B cell (primary cell): ENCODE measurements at regions not wholly inside any gene's neighbourhood (a gene's known extent, or its start where the extent isn't known, plus 50 kb on each side); places are given as distances from the start of the nearest gene placed in this dataset.

Experiments
- ATAC-seq: fragments of 200-7000 bp; cut with Tn5 transposase; one replicate; pipeline ENCODE4 v1.10.0; 2021; ENCODE audit warnings: low read depth, mild to moderate bottlenecking, moderate number of reproducible peaks, moderate library complexity
- CTCF ChIA-PET: fragments of 350-600 bp; sonication (Branson Sonifier 250); formaldehyde crosslinking; loops from one replicate; lab custom pipeline; 2021; ENCODE audit warnings: antibody characterized with exemption, inconsistent platforms; lab: Charles Lee
- POLR2A ChIA-PET: fragments of 350-600 bp; sonication (Branson Sonifier 250); formaldehyde crosslinking; loops from one replicate; lab custom pipeline; 2021; ENCODE audit warnings: antibody characterized with exemption; lab: Charles Lee
- DNase-seq: peaks from one replicate; pipeline ENCODE4 v3.0.0; 2013
- H2AFZ ChIP-seq: 2 replicates; pipeline ENCODE4 v1.6.1; 2012; ENCODE audit warnings: mild to moderate bottlenecking, low read depth, low read length; ENCODE audit not compliant: insufficient read depth, poor library complexity, severe bottlenecking
- H3K27ac ChIP-seq, 2 donors: 1 replicate in 1 of 2; 2 replicates in 1 of 2; pipeline ENCODE4 v1.5.1; 2012 to 2013; ENCODE audit warnings: low read length in 2 of 2, mild to moderate bottlenecking in 2 of 2, moderate library complexity in 1 of 2
- H3K27me3 ChIP-seq, 4 experiments: fragments of 200-600 bp in 1 of 4; sonication (generic) in 1 of 4; replicated peaks in 1 of 4; 1 replicate in 2 of 4; 2 replicates in 2 of 4; pipeline versions ENCODE4 v1.6.1 to v1.7.0; 2013 to 2016; ENCODE audit warnings: low read length in 3 of 4, mild to moderate bottlenecking in 2 of 4, mixed read lengths in 1 of 4, moderate library complexity in 1 of 4; ENCODE audit not compliant: insufficient read depth in 4 of 4, control insufficient read depth in 3 of 4; ENCODE audit errors: control extremely low read depth in 1 of 4
- H3K36me3 ChIP-seq, 2 experiments: replicated peaks in 1 of 2; 1 replicate in 1 of 2; 2 replicates in 1 of 2; pipeline versions ENCODE4 v1.6.1 to v1.7.1; 2013; ENCODE audit warnings: low read length in 1 of 2; ENCODE audit not compliant: insufficient read depth in 2 of 2, control insufficient read depth in 1 of 2; ENCODE audit errors: control extremely low read depth in 1 of 2, extremely low read depth in 1 of 2
- H3K4me1 ChIP-seq, 2 donors: fragments of 200-600 bp in 1 of 2; sonication (generic) in 1 of 2; 1 replicate in 1 of 2; 2 replicates in 1 of 2; pipeline versions ENCODE4 v1.5.1 to v1.6.1; 2013 to 2017; ENCODE audit warnings: low read length in 2 of 2; ENCODE audit not compliant: control insufficient read depth in 2 of 2, insufficient read depth in 2 of 2
- H3K4me2 ChIP-seq: replicated peaks from 2 replicates; pipeline ENCODE3; 2012; ENCODE audit warnings: mild to moderate bottlenecking, low read depth, low read length; ENCODE audit not compliant: poor library complexity, severe bottlenecking
- H3K4me3 ChIP-seq, 5 experiments: fragments of 200-600 bp in 1 of 5; sonication (generic) in 1 of 5; 1 replicate in 3 of 5; 2 replicates in 2 of 5; pipeline versions ENCODE4 v1.5.1 to v1.7.0; 2011 to 2016; ENCODE audit warnings: low read length in 4 of 5, mild to moderate bottlenecking in 4 of 5, low read depth in 2 of 5, control low read depth in 1 of 5, moderate library complexity in 1 of 5; ENCODE audit not compliant: insufficient read depth in 1 of 5; ENCODE audit errors: control extremely low read depth in 1 of 5, extremely low read depth in 1 of 5
- H3K79me2 ChIP-seq: fragments of 200-600 bp; sonication (generic); one replicate; pipeline ENCODE4 v1.6.0; 2016; ENCODE audit warnings: low read length; ENCODE audit not compliant: control insufficient read depth, insufficient read depth
- H3K9ac ChIP-seq: fragments of 200-600 bp; sonication (generic); 2 replicates; pipeline ENCODE4 v1.6.1; 2017; ENCODE audit warnings: mild to moderate bottlenecking, low read length, moderate library complexity
- H3K9me3 ChIP-seq, 3 donors: one replicate each; pipeline versions ENCODE4 v1.6.1 to v1.7.1; 2013; ENCODE audit warnings: low read length in 2 of 3; ENCODE audit not compliant: control insufficient read depth in 2 of 3, insufficient read depth in 1 of 3; ENCODE audit errors: control extremely low read depth in 1 of 3
- H4K20me1 ChIP-seq: 2 replicates; pipeline ENCODE4 v1.6.0; 2012; ENCODE audit warnings: mild to moderate bottlenecking, low read length; ENCODE audit not compliant: insufficient read depth, control insufficient read depth, poor library complexity, severe bottlenecking
- H3K27ac Mint-ChIP-seq: one replicate; pipeline ENCODE4 v1.8.0; 2021; ENCODE audit warnings: mixed read lengths
- H3K27me3 Mint-ChIP-seq: one replicate; pipeline ENCODE4 v1.8.0; 2021; ENCODE audit warnings: mixed read lengths
- H3K4me1 Mint-ChIP-seq: one replicate; pipeline ENCODE4 v1.8.0; 2021; ENCODE audit warnings: mixed read lengths
- H3K4me3 Mint-ChIP-seq: one replicate; pipeline ENCODE4 v1.8.0; 2021; ENCODE audit warnings: mixed read lengths
- H3K9me3 Mint-ChIP-seq: one replicate; pipeline ENCODE4 v1.8.0; 2022; ENCODE audit warnings: mixed read lengths; ENCODE audit not compliant: insufficient read depth
- CTCF ChIP-seq: fragments of 200-600 bp; IDR thresholded peaks from one replicate; pipeline ENCODE4 v1.8.0; 2022; ENCODE audit warnings: antibody characterized with exemption, mild to moderate bottlenecking
- EZH2 ChIP-seq: IDR thresholded peaks from 2 replicates; pipeline ENCODE4 v1.6.1; 2012; ENCODE audit warnings: borderline replicate concordance, low read depth, mild to moderate bottlenecking, moderate library complexity, low read length; ENCODE audit not compliant: insufficient read depth, poor library complexity, severe bottlenecking
- WGBS: methylation state at CpG from one replicate; pipeline ENCODE4 v1.1.5; 2013; ENCODE audit warnings: missing lambda C conversion rate; ENCODE audit not compliant: insufficient coverage; 5-methylcytosine and 5-hydroxymethylcytosine counted together
- intact Hi-C: fragments of 100-400 bp; cut with micrococcal nuclease; formaldehyde crosslinking; loops from one replicate; pipeline ENCODE4 v1.10.0; 2022

GRCh38 chr14:32003585-32003984 is 73.5 kb upstream of the ARHGAP5 start:
- ChIA-PET POLR2A (no interaction called here), CTCF (no interaction called here)
- DNase-seq (no peak), ATAC-seq (no peak)
- 97% methylated on average over 5 of the region's 5 CpGs for WGBS
- H2AFZ ChIP-seq = no peak overlapping the region
- H3K4me2 ChIP-seq = no peak overlapping the region
- H3K4me3 Mint-ChIP-seq = no peak overlapping the region
- peaks cover 10% of the 10 kb centered on the region for H3K4me1 Mint-ChIP-seq
- TF ChIP-seq CTCF (no peak), EZH2 (no peak)
- H3K9ac ChIP-seq = no peak overlapping the region
- H3K27me3 ChIP-seq = no peaks in the 10 kb centered on the region
- peaks cover 3 to 7% of the 10 kb centered on the region in 2 donors for H3K4me1 ChIP-seq
- H3K9me3 Mint-ChIP-seq = no peaks in the 10 kb centered on the region
- H3K27ac ChIP-seq = no peak overlapping the region
- H3K4me3 ChIP-seq = no peak overlapping the region
- no peaks in the 10 kb centered on the region for H3K36me3 ChIP-seq
- no peaks in the 10 kb centered on the region for H4K20me1 ChIP-seq
- no peak overlapping the region for H3K27ac Mint-ChIP-seq
- H3K27me3 Mint-ChIP-seq = peaks cover 5% of the 10 kb centered on the region
- intact Hi-C loops = no loop called here
- H3K79me2 ChIP-seq = no peaks in the 10 kb centered on the region
- H3K9me3 ChIP-seq = no peaks in the 10 kb centered on the region

GRCh38 chr14:32004300-32004699 is 72.8 kb upstream of the ARHGAP5 start:
- no peaks in the 10 kb centered on the region for H3K79me2 ChIP-seq
- no peaks in the 10 kb centered on the region for H3K27me3 ChIP-seq
- no peaks in the 10 kb centered on the region for H3K9me3 Mint-ChIP-seq
- no peak for ATAC-seq
- H3K4me1 Mint-ChIP-seq = peaks cover 10% of the 10 kb centered on the region
- no peaks in the 10 kb centered on the region for H3K36me3 ChIP-seq
- no peak overlapping the region for H3K4me2 ChIP-seq
- no peak for DNase-seq
- no peak overlapping the region for H3K9ac ChIP-seq
- 100% methylated on average over 1 of the region's 4 CpGs for WGBS
- no peak overlapping the region for H2AFZ ChIP-seq
- no peak overlapping the region for H3K27ac Mint-ChIP-seq
- H3K27me3 Mint-ChIP-seq = peaks cover 5% of the 10 kb centered on the region
- no peak for TF ChIP-seq EZH2
- TF ChIP-seq CTCF = no peak
- POLR2A ChIA-PET = no interaction called here
- H3K4me1 ChIP-seq = peaks cover 3 to 7% of the 10 kb centered on the region in 2 donors
- H3K9me3 ChIP-seq = no peaks in the 10 kb centered on the region
- no peak overlapping the region for H3K27ac ChIP-seq
- no peaks in the 10 kb centered on the region for H4K20me1 ChIP-seq
- no peak overlapping the region for H3K4me3 ChIP-seq
- H3K4me3 Mint-ChIP-seq = no peak overlapping the region
- CTCF ChIA-PET = interaction anchor here (0.6 kb wide), 1 partner anchor 1302 kb away, joined by 5 read pairs; no protein-coding TSS in a partner anchor
- intact Hi-C loops = no loop called here
